Thyroid gland (tissue), 4 donors: ENCODE measurements at regions not wholly inside any gene's neighbourhood (a gene's known extent, or its start where the extent isn't known, plus 50 kb on each side); places are given as distances from the start of the nearest gene placed in this dataset.

Source experiments
- POLR2A ChIP-seq, 2 donors: fragments of 450-650 bp; IDR thresholded peaks; one replicate each; pipeline ENCODE4 v1.6.1; 2017; ENCODE audit warnings: antibody characterized with exemption in 2 of 2, mild to moderate bottlenecking in 2 of 2, moderate library complexity in 1 of 2
- TF ChIP-seq, protein P1 (sequence below), 6 experiments: fragments of 200-600 bp in 3 of 6; fragments of 450-650 bp in 3 of 6; sonication (generic) in 3 of 6; IDR thresholded peaks; one replicate each; pipeline ENCODE4 v1.5.1; 2016 to 2019; ENCODE audit warnings: antibody characterized with exemption in 6 of 6, mild to moderate bottlenecking in 2 of 6, inconsistent platforms in 1 of 6, moderate library complexity in 1 of 6

DNA sequence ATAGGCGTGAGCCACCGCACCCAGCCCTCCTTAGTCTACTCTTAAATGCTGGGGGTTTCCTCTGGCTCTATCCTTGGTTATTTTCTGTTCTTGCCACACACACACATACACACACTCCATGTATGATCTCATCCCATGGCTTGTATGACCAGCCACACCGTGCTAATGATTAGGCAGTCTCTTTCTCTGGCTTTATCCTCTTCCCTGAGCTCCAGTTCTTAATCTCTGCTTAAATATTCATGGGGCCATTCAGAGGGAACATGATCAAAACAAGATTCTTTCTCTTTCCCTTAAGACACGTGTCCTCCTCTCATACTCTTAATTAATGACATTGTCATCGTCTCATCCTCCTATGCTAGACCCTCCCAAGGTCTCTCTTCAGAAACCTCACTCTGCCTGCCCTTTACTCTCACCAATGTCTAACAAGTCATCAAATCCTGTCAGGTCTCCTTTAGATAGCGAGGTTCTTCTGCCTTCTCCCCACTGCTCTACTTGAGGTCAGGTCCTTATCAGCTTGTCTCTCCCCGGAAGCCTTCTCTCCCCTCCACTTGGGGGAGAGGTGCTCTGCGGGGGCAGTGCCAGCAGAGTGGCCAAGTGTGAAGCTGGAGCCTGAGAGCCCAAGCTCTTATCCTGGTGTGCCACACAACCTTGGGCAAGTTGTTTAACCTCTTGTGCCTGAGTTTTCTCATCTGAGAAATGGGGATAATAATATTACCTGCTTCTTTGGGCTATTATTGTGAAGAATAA, 83.0 kb upstream of the GNG12 start:
- no peak for TF ChIP-seq POLR2A (IDR thresholded peaks at IDR 0.05)
- TF ChIP-seq, protein P1, sequence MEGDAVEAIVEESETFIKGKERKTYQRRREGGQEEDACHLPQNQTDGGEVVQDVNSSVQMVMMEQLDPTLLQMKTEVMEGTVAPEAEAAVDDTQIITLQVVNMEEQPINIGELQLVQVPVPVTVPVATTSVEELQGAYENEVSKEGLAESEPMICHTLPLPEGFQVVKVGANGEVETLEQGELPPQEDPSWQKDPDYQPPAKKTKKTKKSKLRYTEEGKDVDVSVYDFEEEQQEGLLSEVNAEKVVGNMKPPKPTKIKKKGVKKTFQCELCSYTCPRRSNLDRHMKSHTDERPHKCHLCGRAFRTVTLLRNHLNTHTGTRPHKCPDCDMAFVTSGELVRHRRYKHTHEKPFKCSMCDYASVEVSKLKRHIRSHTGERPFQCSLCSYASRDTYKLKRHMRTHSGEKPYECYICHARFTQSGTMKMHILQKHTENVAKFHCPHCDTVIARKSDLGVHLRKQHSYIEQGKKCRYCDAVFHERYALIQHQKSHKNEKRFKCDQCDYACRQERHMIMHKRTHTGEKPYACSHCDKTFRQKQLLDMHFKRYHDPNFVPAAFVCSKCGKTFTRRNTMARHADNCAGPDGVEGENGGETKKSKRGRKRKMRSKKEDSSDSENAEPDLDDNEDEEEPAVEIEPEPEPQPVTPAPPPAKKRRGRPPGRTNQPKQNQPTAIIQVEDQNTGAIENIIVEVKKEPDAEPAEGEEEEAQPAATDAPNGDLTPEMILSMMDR (IDR thresholded peaks at IDR 0.05), result no peak
